ENCODE measurements at regions not wholly inside any gene's neighbourhood (a gene's known extent, or its start where the extent isn't known, plus 50 kb on each side); places are given as distances from the start of the nearest gene placed in this dataset.
A peak's percentile ranks its signal among the peaks of the same experiment; 100 is the strongest.

DNA sequence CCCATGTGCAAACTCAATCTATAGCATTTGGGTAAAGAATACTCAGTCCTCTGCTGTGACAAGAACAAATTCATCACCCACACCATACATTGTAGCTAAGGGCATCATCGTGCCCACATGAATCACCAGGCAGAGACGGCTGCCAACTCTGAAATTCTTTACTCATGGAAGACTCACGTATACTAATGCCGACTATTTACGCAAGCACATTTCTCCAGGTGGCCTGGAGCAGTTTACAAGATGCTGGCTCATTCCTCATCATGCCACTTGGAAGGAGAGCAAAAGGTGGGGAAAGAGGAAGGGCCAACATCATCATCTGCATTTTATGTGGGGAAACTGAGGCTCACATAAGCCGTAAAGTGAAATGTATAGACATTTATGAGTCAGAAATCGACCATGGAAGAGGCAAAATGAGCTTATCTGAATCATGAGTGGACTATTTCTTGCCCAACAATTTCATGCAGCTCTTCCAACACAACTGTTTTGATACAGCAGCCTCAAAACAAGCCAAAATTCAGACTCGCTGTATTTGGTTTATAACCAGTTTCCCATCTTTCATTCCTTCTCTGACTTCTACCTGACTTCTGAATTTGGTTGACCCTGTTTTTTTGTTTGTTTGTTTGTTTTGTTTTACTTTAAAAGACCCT lies 213.9 kb upstream of the SERP2 start:
- Histone ChIP-seq H3K9ac (no peak overlapping the region), H4K20me1 (no peaks in the 10 kb centered on the region), H3K4me2 (no peak overlapping the region), H3K27me3 (no peaks in the 10 kb centered on the region), H3K27ac (no peak overlapping the region), H3K4me3 (no peak overlapping the region), H3K4me1 (peaks cover 5 to 22% (median 13%) of the 10 kb centered on the region in 10 experiments; a peak in 18 of 20 replicates), H3K9me3 (replicated peaks in 1 of 11) (peaks cover 0 to 13% (median 0%) of the 10 kb centered on the region in 11 experiments; a peak in 3 of 22 replicates), H3K36me3 (no peaks in the 10 kb centered on the region)
- no peak for TF ChIP-seq Cebpa-rat (IDR thresholded peaks at IDR 0.05)

DNA sequence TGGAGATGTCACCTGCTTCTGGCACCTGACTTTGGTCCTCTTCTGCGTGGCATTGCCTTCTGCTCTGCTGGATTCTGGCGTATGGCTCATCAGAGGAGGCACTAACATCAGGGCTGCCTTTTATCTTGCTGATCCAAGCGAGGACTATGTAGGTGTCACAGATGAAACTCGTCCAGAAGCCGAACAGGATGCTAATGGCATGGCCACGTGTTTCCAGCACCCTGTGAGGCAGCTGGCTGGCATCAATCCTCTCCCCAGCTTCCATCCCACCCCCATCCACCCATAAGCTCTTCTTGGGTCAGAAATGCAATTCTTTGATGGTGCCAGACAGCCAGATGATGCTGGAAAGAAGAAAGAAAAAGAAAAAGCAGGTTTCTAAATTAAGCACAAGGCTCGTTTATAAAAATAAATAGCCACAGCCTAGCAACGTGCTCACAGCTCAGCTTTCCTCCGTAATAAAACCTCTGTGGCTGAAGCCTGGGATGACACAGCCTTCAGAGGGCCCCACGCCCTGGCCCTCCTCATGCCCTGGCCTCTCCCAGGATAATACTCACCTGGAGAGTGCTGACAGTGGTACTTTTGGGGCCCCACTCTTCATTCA lies 212.9 kb upstream of the SERP2 start:
- Histone ChIP-seq H3K27me3 (no peaks in the 10 kb centered on the region), H3K4me3 (no peak overlapping the region), H4K20me1 (no peaks in the 10 kb centered on the region), H3K9me3 (replicated peaks in 1 of 11) (peaks cover 0 to 13% (median 0%) of the 10 kb centered on the region in 11 experiments; a peak in 3 of 22 replicates), H3K36me3 (no peaks in the 10 kb centered on the region), H3K9ac (no peak overlapping the region), H3K27ac (no peak overlapping the region), H3K4me1 (peaks cover 12 to 24% (median 18%) of the 10 kb centered on the region in 10 experiments; a peak in 18 of 20 replicates), H3K4me2 (peak overlapping the region in 9 of 11 experiments; percentile 21 to 65 (median 51); a peak in 18 of 22 replicates)
- TF ChIP-seq Cebpa-rat (IDR thresholded peaks at IDR 0.05) = no peak

DNA sequence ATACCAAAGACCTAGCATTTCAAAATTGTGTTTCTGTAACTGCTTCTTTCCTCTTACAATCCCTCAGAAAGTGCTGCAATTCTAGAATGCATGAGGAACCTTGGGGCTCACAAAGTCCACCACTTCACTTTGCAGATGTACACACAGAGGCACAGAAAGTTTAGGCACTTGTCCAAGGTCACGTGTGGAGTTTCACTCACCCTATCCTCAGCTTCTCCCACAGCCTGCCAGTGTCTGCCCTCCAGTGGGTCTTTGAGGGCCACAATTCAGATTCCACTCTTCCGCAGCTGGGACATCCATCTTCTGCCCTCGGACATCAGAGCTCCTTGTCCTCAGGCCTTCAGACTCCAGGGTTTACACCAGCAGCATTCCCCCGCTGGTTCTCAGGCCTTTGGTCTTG lies 210.5 kb upstream of the SERP2 start:
- no peak overlapping the region for H3K4me2 ChIP-seq

DNA sequence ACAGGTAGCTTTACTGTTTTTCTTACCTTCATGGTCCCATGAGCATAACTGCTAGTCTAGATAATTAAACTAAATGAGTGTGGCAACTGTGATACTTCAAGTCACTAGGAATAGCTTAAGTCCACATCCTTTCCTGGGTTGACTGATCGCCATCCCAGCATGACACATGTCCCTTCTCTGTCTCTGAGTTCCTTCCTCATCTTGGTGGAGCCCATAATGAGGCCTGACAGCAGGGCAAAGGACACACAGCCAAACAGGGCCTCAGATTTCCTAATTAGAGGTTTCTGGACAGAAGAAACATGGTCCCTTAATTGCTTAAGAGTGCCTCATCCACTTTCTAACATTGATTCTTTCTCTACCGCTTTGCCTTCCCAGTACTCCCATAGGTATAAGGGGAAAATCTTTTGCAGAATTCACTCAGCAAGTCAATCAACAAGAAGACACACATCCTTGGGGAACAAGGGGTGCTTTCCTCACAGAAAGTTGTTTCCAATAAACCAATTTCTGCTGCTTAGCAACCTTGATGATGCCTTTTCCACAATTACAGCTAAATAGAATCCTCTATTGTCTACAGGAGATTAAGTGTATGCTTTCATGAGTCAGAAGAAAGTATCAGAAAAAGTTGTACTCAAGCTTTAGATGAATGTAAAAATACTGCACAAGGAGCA lies 208.3 kb upstream of the SERP2 start:
- Histone ChIP-seq H3K4me1 (peaks cover 10 to 21% (median 16%) of the 10 kb centered on the region in 10 experiments; a peak in 18 of 20 replicates), H4K20me1 (no peaks in the 10 kb centered on the region), H3K4me3 (no peak overlapping the region), H3K9ac (no peak overlapping the region), H3K9me3 (replicated peaks in 1 of 11) (no peaks in the 10 kb centered on the region), H3K27me3 (no peaks in the 10 kb centered on the region), H3K4me2 (peak overlapping the region in 6 of 11 experiments; percentile 3 to 46 (median 26); a peak in 10 of 22 replicates), H3K27ac (no peak overlapping the region), H3K36me3 (no peaks in the 10 kb centered on the region)
- TF ChIP-seq Cebpa-rat (IDR thresholded peaks at IDR 0.05) = no peak

More for the DNA sequence above, 210.5 kb upstream of the SERP2 start:
- H3K36me3 ChIP-seq = no peaks in the 10 kb centered on the region
- H3K27ac ChIP-seq = no peak overlapping the region
- H4K20me1 ChIP-seq = no peaks in the 10 kb centered on the region
- peaks cover 12 to 22% (median 18%) of the 10 kb centered on the region in 10 experiments; a peak in 18 of 20 replicates for H3K4me1 ChIP-seq
- H3K9ac ChIP-seq = no peak overlapping the region
- H3K4me3 ChIP-seq = no peak overlapping the region
- no peak for TF ChIP-seq Cebpa-rat (IDR thresholded peaks at IDR 0.05)
- H3K27me3 ChIP-seq = no peaks in the 10 kb centered on the region
- H3K9me3 ChIP-seq (replicated peaks in 1 of 11) = peaks cover 0 to 7% (median 0%) of the 10 kb centered on the region in 11 experiments; a peak in 3 of 22 replicates

DNA sequence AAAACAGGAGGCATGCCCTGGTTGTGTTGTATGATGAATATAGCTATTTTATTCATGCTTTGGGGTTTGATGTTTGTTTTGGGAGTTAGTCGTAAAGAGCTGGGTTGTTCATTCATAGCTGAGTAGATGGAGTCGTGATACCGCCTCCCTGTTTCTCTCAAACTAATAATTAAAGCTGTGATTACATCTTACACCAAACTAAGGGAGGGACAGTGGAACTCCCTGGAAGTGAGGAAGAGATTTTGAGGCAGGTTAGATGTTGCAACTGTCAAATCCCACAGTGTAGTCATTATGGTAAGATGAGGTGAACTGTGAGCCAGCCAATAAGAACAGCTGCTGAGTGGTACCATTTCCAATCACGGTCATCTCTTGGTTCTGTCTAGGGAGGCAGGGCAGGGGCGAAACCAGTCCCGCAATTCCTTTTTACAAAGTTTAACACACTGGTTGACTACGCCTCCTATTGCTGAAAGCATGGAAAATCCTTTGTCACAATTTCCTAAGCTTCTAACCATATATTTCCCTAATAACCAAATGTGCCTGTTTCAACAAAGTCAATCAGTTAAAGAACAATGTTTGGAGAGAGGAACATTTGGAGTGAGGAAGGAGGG lies 207.6 kb upstream of the SERP2 start:
- H3K4me3 ChIP-seq = no peak overlapping the region
- no peak overlapping the region for H3K27ac ChIP-seq
- no peaks in the 10 kb centered on the region for H3K27me3 ChIP-seq
- no peaks in the 10 kb centered on the region for H3K9me3 ChIP-seq (replicated peaks in 1 of 11)
- no peak overlapping the region for H3K9ac ChIP-seq
- H3K4me2 ChIP-seq = no peak overlapping the region
- no peak for TF ChIP-seq Cebpa-rat (IDR thresholded peaks at IDR 0.05)
- H3K4me1 ChIP-seq = peaks cover 4 to 14% (median 10%) of the 10 kb centered on the region in 10 experiments; a peak in 18 of 20 replicates
- no peaks in the 10 kb centered on the region for H4K20me1 ChIP-seq
- H3K36me3 ChIP-seq = no peaks in the 10 kb centered on the region

DNA sequence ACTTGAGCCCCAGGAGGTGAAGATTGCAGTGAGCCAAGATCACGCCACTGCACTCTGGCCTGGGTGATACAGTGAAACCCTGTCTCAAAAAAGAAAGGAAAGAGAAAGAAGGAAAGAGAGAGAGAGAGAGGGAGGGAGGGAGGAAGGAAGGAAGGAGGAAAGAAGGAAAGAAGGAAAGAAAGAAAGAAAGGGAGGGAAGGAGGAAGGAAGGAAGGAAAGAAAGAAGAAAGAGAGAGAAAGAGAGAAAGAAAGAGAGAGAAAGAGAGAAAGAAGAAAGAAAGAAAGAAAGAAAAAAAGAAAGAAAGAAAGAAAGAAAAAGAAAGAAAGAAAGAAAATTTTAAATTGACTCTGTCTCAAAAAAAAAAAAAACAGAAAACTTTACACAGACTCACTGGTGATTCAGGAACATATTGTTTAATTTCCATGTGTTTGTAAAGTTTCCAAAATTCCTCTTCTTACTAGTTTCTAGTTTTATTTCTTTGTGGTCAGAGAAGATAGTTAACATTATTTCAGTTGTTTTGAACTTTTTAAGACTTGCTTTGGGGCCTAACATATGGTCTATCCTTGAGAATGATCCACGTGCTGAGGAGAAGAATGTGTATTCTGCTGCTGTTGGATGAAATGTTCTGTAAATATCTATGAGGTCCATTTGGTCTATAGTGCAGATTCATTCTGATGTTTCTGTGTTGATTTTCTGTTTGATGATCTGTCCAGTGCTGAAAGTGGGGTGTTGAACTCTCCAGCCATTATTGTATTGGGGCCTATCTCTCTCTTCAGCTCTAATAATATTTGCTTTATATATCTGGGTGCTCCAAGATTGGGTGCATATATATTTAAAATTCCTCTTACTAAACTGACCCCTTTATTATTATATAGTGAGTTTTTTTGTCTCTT lies 204.4 kb upstream of the SERP2 start:
- H3K27ac ChIP-seq = no peak overlapping the region
- H3K36me3 ChIP-seq = no peaks in the 10 kb centered on the region
- H3K9ac ChIP-seq = no peak overlapping the region
- H3K9me3 ChIP-seq (replicated peaks in 1 of 11) = no peaks in the 10 kb centered on the region
- no peaks in the 10 kb centered on the region for H3K27me3 ChIP-seq
- TF ChIP-seq Cebpa-rat (IDR thresholded peaks at IDR 0.05) = no peak
- no peaks in the 10 kb centered on the region for H4K20me1 ChIP-seq
- peaks cover 0 to 14% (median 8%) of the 10 kb centered on the region in 10 experiments; a peak in 11 of 20 replicates for H3K4me1 ChIP-seq
- H3K4me2 ChIP-seq = no peak overlapping the region
- no peak overlapping the region for H3K4me3 ChIP-seq

DNA sequence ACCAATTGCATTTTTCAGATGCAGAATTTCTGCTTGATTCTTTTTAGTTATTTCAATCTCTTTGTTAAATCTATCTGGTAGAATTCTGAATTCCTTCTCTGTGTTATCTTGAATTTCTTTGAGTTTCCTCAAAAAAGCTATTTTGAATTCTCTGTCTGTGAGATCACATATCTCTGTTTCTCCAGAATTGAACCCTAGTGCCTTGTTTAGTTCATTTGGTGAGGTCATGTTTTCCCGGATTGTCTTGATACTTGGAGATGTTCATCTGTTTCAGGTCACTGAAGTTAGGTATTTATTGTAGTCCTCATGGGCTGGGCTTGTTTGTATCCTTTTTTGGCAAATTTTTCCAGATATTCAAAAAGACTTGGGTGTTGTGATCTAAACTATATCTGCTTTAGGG lies 202.9 kb upstream of the SERP2 start:
- Histone ChIP-seq H3K9ac (no peak overlapping the region), H4K20me1 (no peaks in the 10 kb centered on the region), H3K4me3 (no peak overlapping the region), H3K4me1 (peaks cover 0 to 9% (median 0%) of the 10 kb centered on the region in 10 experiments; a peak in 5 of 20 replicates), H3K27me3 (no peaks in the 10 kb centered on the region), H3K4me2 (no peak overlapping the region), H3K9me3 (replicated peaks in 1 of 11) (no peaks in the 10 kb centered on the region), H3K27ac (no peak overlapping the region), H3K36me3 (no peaks in the 10 kb centered on the region)
- no peak for TF ChIP-seq Cebpa-rat (IDR thresholded peaks at IDR 0.05)

DNA sequence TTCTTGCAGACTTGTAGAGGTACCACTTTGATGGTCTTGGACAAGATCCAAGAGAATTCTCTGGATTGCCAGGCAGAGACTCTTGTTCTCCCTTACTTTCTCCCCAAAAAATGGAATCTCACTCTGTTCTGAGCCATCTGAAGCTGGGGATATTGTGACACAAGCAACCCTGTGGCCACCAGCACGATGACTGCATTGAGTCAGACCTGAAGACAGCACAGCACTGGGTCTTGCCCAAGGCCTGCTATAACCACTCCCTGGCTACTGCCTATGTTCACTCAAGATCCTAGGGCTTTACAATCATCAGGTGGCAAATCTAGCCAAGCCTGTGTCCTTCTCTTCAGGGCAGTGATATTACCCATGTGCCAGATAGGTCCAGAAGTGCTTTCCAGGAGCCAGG lies 202.5 kb upstream of the SERP2 start:
- no peaks in the 10 kb centered on the region for H3K27me3 ChIP-seq
- no peak overlapping the region for H3K9ac ChIP-seq
- no peak for TF ChIP-seq Cebpa-rat (IDR thresholded peaks at IDR 0.05)
- H3K36me3 ChIP-seq = no peaks in the 10 kb centered on the region
- H3K4me1 ChIP-seq = peaks cover 0 to 9% (median 0%) of the 10 kb centered on the region in 10 experiments; a peak in 5 of 20 replicates
- H3K27ac ChIP-seq = no peak overlapping the region
- H4K20me1 ChIP-seq = no peaks in the 10 kb centered on the region
- no peak overlapping the region for H3K4me3 ChIP-seq
- H3K9me3 ChIP-seq (replicated peaks in 1 of 11) = no peaks in the 10 kb centered on the region
- H3K4me2 ChIP-seq = no peak overlapping the region
